ENCODE measurements at regions not wholly inside any gene's neighbourhood (a gene's known extent, or its start where the extent isn't known, plus 50 kb on each side); places are given as distances from the start of the nearest gene placed in this dataset.
"Not testable (repeated sequence)": the region's sequence is repeated elsewhere in the genome, so short reads cannot be mapped to it uniquely, and the experiment has no call there.

GRCh38 chr5:52134013-52134650 lies 653.6 kb upstream of the ITGA1 start:
- no peak for TF ChIP-seq CTCF (IDR thresholded peaks at IDR 0.05; ENCODE audit: low read depth, low read length)
- no peak for DNase-seq (ENCODE audit: low read depth in 2 of 2)
- no peak overlapping the region for H3K4me3 ChIP-seq (replicated peaks in 1 of 2; ENCODE audit: low read depth in 2 of 2, low read length in 2 of 2)

- no peak for DNase-seq (ENCODE audit: low read depth in 2 of 2)
- TF ChIP-seq CTCF (IDR thresholded peaks at IDR 0.05; ENCODE audit: low read depth, low read length): no peak
- no peak overlapping the region for H3K4me3 ChIP-seq (replicated peaks in 1 of 2; ENCODE audit: low read depth in 2 of 2, low read length in 2 of 2)
Observed at GRCh38 chr5:52139888-52140615, 647.7 kb upstream of the ITGA1 start.

- H3K4me3 ChIP-seq (replicated peaks in 1 of 2; ENCODE audit: low read depth in 2 of 2, low read length in 2 of 2): no peak overlapping the region
- no peak for TF ChIP-seq CTCF (IDR thresholded peaks at IDR 0.05; ENCODE audit: low read depth, low read length)
- DNase-seq (ENCODE audit: low read depth in 2 of 2): no peak
Observed at GRCh38 chr5:52148679-52149078, 639.0 kb upstream of the ITGA1 start.

- no peak for TF ChIP-seq CTCF (IDR thresholded peaks at IDR 0.05; ENCODE audit: low read depth, low read length)
- no peak overlapping the region for H3K4me3 ChIP-seq (replicated peaks in 1 of 2; ENCODE audit: low read depth in 2 of 2, low read length in 2 of 2)
- no peak for DNase-seq (ENCODE audit: low read depth in 2 of 2)
Observed at GRCh38 chr5:52150501-52150900, 637.2 kb upstream of the ITGA1 start.

- not testable (repeated sequence) for H3K4me3 ChIP-seq (replicated peaks in 1 of 2; ENCODE audit: low read depth in 2 of 2, low read length in 2 of 2); DNase-seq (ENCODE audit: low read depth in 2 of 2)
Observed at GRCh38 chr5:52156809-52157208, 630.9 kb upstream of the ITGA1 start.

- H3K4me3 ChIP-seq (replicated peaks in 1 of 2; ENCODE audit: low read depth in 2 of 2, low read length in 2 of 2); DNase-seq (ENCODE audit: low read depth in 2 of 2): not testable (repeated sequence)
Observed at GRCh38 chr5:52165806-52166205, 621.9 kb upstream of the ITGA1 start.

GRCh38 chr5:52173133-52173532 lies 614.6 kb upstream of the ITGA1 start:
- no peak for DNase-seq (ENCODE audit: low read depth in 2 of 2)
- no peak overlapping the region for H3K4me3 ChIP-seq (replicated peaks in 1 of 2; ENCODE audit: low read depth in 2 of 2, low read length in 2 of 2)
- no peak for TF ChIP-seq CTCF (IDR thresholded peaks at IDR 0.05; ENCODE audit: low read depth, low read length)

- TF ChIP-seq CTCF (IDR thresholded peaks at IDR 0.05; ENCODE audit: low read depth, low read length): no peak
Observed at GRCh38 chr5:52177193-52177592, 610.5 kb upstream of the ITGA1 start.

More at GRCh38 chr5:52177193-52177592, 610.5 kb upstream of the ITGA1 start:
- no peak for DNase-seq (ENCODE audit: low read depth in 2 of 2)
- H3K4me3 ChIP-seq (replicated peaks in 1 of 2; ENCODE audit: low read depth in 2 of 2, low read length in 2 of 2): no peak overlapping the region
